ENCODE measurements at regions not wholly inside any gene's neighbourhood (a gene's known extent, or its start where the extent isn't known, plus 50 kb on each side); places are given as distances from the start of the nearest gene placed in this dataset.

DNA sequence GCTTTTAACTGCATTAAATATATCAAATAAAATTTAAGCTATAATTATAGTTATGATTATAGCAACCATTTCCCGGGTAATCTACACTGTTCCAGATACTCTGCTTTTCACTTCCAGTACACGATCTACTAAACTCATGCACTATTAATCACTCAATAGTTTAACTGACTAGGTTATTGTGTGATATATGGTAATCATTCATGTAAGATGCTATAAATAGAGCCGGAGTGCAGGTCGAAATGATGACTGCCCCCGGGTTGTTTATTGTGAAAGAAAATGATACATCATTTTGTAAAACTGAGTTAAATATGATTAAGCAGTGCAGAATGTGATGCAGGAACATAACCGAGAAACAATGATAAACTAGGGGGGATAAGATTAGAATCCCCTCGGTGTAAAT is 434.6 kb upstream of the DSEL start:
- no peak for TF ChIP-seq EZH2 (IDR thresholded peaks at IDR 0.05; ENCODE audit: insufficient read depth, poor library complexity, severe bottlenecking)
- TF ChIP-seq EZH2phosphoT487 (IDR thresholded peaks at IDR 0.05; ENCODE audit: insufficient read depth, low read depth), result no peak

All from GM23248 (cell line).